ENCODE measurements at regions not wholly inside any gene's neighbourhood (a gene's known extent, or its start where the extent isn't known, plus 50 kb on each side); places are given as distances from the start of the nearest gene placed in this dataset.

DNA sequence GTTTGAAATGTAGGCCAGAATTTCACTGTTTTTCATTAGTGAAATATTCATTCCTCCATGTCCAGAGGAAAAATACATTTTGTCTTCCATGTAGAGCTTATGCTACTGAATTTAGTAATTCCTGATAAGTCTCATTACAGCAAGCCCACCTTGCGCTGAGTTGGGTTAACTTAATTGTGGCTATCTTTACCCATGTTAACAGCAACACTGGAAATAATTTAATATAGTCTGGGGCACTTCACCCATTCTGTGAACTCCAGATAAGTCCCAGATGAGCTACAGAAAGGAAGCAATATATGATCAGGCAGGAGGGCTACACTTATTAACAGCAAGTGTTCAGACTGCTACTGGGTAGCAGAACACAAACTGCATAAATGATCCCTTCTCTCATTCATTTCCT lies 270.1 kb upstream of the CNTN4 start:
- DNase-seq (ENCODE audit: low spot score, unreplicated experiment): no peak
- H3K9me3 Mint-ChIP-seq (ENCODE audit: low read depth): no peaks in the 10 kb centered on the region
- H3K36me3 Mint-ChIP-seq (ENCODE audit: insufficient read depth): no peaks in the 10 kb centered on the region
- no peak for TF ChIP-seq CTCF (IDR thresholded peaks at IDR 0.05; ENCODE audit: unreplicated experiment)
- peaks cover 2% of the 10 kb centered on the region for H3K4me1 Mint-ChIP-seq (ENCODE audit: low read depth)
- no peaks in the 10 kb centered on the region for H3K27me3 Mint-ChIP-seq
- H3K27ac Mint-ChIP-seq: no peak overlapping the region
- no peak overlapping the region for H3K4me3 Mint-ChIP-seq (ENCODE audit: low read depth)

DNA sequence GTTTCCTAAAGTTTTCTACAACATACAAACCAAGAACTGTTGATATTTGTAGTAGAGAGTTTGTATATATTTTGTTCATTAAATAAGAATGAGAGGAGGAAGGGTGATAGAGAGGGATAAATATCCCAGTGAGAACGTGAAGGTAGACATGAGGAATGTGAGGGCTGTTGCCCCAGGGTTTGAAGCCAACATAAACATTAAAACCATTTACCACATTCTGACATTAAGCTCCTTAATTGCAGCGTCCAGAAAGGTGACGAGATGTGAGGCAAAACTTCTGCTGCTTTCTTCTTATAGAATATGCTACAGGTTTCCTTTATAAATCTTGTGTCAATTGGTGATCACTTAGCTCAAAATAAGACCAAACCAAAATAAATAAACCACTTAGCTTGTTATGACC lies 267.8 kb upstream of the CNTN4 start:
- H3K4me3 Mint-ChIP-seq (ENCODE audit: low read depth): no peak overlapping the region
- no peaks in the 10 kb centered on the region for H3K36me3 Mint-ChIP-seq (ENCODE audit: insufficient read depth)
- peaks cover 2% of the 10 kb centered on the region for H3K4me1 Mint-ChIP-seq (ENCODE audit: low read depth)
- no peaks in the 10 kb centered on the region for H3K27me3 Mint-ChIP-seq
- no peaks in the 10 kb centered on the region for H3K9me3 Mint-ChIP-seq (ENCODE audit: low read depth)
- H3K27ac Mint-ChIP-seq: no peak overlapping the region
- DNase-seq (ENCODE audit: low spot score, unreplicated experiment): no peak
- TF ChIP-seq CTCF (IDR thresholded peaks at IDR 0.05; ENCODE audit: unreplicated experiment): no peak

DNA sequence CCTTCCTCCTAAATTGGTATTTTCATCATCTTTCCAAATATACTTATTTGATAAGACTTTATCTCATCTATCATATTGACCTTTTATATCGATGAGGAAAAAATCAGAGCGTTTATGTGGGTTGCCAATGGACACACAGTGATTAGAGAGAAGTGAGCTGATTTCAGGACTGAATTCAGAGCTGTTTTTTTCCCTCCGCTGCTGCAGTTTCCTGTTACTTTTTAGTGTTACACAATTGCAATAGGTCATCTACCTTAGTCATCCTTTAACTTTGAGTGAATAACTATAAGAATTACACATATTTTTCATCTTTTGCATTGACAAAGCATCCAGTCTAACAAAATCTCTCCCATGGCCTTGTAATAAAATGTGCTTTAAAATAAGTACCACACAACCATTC lies 266.3 kb upstream of the CNTN4 start:
- H3K36me3 Mint-ChIP-seq (ENCODE audit: insufficient read depth): no peaks in the 10 kb centered on the region
- no peaks in the 10 kb centered on the region for H3K9me3 Mint-ChIP-seq (ENCODE audit: low read depth)
- no peak overlapping the region for H3K4me3 Mint-ChIP-seq (ENCODE audit: low read depth)
- no peak for TF ChIP-seq CTCF (IDR thresholded peaks at IDR 0.05; ENCODE audit: unreplicated experiment)
- H3K27ac Mint-ChIP-seq: no peak overlapping the region
- peaks cover 2% of the 10 kb centered on the region for H3K4me1 Mint-ChIP-seq (ENCODE audit: low read depth)
- no peaks in the 10 kb centered on the region for H3K27me3 Mint-ChIP-seq
- DNase-seq (ENCODE audit: low spot score, unreplicated experiment): no peak

DNA sequence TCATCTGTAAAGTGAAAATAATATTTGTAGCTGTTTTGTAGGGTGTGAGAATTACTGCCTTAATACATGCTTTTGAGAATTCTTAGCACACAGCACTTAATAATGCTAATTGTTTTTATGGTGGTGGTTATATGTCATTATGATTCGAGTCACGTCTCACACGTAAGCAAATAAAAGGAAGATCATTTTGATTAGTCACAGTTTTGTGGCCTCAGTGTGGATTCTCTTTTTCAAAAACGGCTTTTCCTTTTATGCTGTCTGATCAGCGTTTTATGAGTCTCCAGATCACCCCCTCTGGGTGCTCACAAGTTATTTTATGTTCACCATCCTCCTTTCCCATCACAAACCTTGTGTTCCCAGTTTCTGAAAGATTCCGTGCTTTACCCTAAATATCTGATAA lies 255.6 kb upstream of the CNTN4 start:
- Mint-ChIP-seq H3K27me3 (no peaks in the 10 kb centered on the region), H3K4me3 (ENCODE audit: low read depth) (no peak overlapping the region), H3K36me3 (ENCODE audit: insufficient read depth) (no peaks in the 10 kb centered on the region), H3K27ac (no peak overlapping the region), H3K4me1 (ENCODE audit: low read depth) (peaks cover 7% of the 10 kb centered on the region), H3K9me3 (ENCODE audit: low read depth) (no peaks in the 10 kb centered on the region)
- DNase-seq (ENCODE audit: low spot score, unreplicated experiment): no peak
- TF ChIP-seq CTCF (IDR thresholded peaks at IDR 0.05; ENCODE audit: unreplicated experiment): no peak

DNA sequence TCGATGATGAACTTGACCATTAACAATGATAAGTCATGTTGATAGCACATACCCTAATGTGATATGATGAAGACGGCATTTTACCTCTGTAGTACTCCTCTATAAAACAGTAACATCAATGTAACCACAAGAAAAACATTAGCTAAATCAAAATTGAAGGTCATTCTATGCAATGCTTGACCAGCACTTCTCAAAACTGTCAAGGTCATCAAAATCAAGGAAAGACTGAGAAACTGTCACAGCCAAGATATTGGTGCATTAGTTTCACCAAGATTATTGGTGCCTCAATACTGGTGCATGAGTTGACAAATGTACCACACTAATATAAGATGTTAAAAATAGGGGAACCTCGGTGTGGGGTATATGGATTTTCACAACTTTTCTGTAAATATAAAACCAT lies 251.1 kb upstream of the CNTN4 start:
- no peaks in the 10 kb centered on the region for H3K27me3 Mint-ChIP-seq
- no peak for TF ChIP-seq CTCF (IDR thresholded peaks at IDR 0.05; ENCODE audit: unreplicated experiment)
- H3K4me1 Mint-ChIP-seq (ENCODE audit: low read depth): peaks cover 7% of the 10 kb centered on the region
- H3K4me3 Mint-ChIP-seq (ENCODE audit: low read depth): no peak overlapping the region
- peaks cover 4% of the 10 kb centered on the region for H3K9me3 Mint-ChIP-seq (ENCODE audit: low read depth)
- H3K27ac Mint-ChIP-seq: no peak overlapping the region
- DNase-seq (ENCODE audit: low spot score, unreplicated experiment): no peak
- H3K36me3 Mint-ChIP-seq (ENCODE audit: insufficient read depth): no peaks in the 10 kb centered on the region

Data from progenitor cell of endocrine pancreas (in vitro differentiated cells).